ENCODE measurements at regions not wholly inside any gene's neighbourhood (a gene's known extent, or its start where the extent isn't known, plus 50 kb on each side); places are given as distances from the start of the nearest gene placed in this dataset.

GRCh38 chr1:199353906-199354305 is 673.6 kb upstream of the NR5A2 start:
- ATAC-seq (replicated peaks; ENCODE audit: extremely low read depth, poor library complexity, severe bottlenecking) = no peak
- Mint-ChIP-seq H3K36me3 (ENCODE audit: insufficient read depth) (no peaks in the 10 kb centered on the region), H3K27me3 (peaks cover 28% of the 10 kb centered on the region), H3K4me3 (no peak overlapping the region), H3K27ac (ENCODE audit: low read depth) (no peak overlapping the region), H3K4me1 (no peaks in the 10 kb centered on the region), H3K9me3 (peaks cover 7% of the 10 kb centered on the region)
- no peak for DNase-seq (ENCODE audit: low spot score in 2 of 2)

GRCh38 chr1:199356561-199356960 is 670.9 kb upstream of the NR5A2 start:
- peaks cover 17% of the 10 kb centered on the region for H3K27me3 Mint-ChIP-seq

GRCh38 chr1:199357599-199357998 is 669.9 kb upstream of the NR5A2 start:
- H3K27ac Mint-ChIP-seq (ENCODE audit: low read depth) = no peak overlapping the region
- no peaks in the 10 kb centered on the region for H3K4me1 Mint-ChIP-seq
- H3K27me3 Mint-ChIP-seq = peaks cover 17% of the 10 kb centered on the region
- no peaks in the 10 kb centered on the region for H3K36me3 Mint-ChIP-seq (ENCODE audit: insufficient read depth)
- ATAC-seq (replicated peaks; ENCODE audit: extremely low read depth, poor library complexity, severe bottlenecking) (no peak), DNase-seq (ENCODE audit: low spot score in 2 of 2) (no peak)
- H3K9me3 Mint-ChIP-seq = no peaks in the 10 kb centered on the region
- H3K4me3 Mint-ChIP-seq = no peak overlapping the region

More at GRCh38 chr1:199356561-199356960, 670.9 kb upstream of the NR5A2 start:
- DNase-seq (ENCODE audit: low spot score in 2 of 2) (no peak), ATAC-seq (replicated peaks; ENCODE audit: extremely low read depth, poor library complexity, severe bottlenecking) (no peak)
- H3K4me3 Mint-ChIP-seq = no peak overlapping the region
- H3K4me1 Mint-ChIP-seq = no peaks in the 10 kb centered on the region
- no peaks in the 10 kb centered on the region for H3K36me3 Mint-ChIP-seq (ENCODE audit: insufficient read depth)
- no peaks in the 10 kb centered on the region for H3K9me3 Mint-ChIP-seq
- no peak overlapping the region for H3K27ac Mint-ChIP-seq (ENCODE audit: low read depth)

- H3K27ac Mint-ChIP-seq (ENCODE audit: low read depth) = no peak overlapping the region
- H3K36me3 Mint-ChIP-seq (ENCODE audit: insufficient read depth) = no peaks in the 10 kb centered on the region
- no peaks in the 10 kb centered on the region for H3K4me1 Mint-ChIP-seq
- H3K9me3 Mint-ChIP-seq = no peaks in the 10 kb centered on the region
- ATAC-seq (replicated peaks; ENCODE audit: extremely low read depth, poor library complexity, severe bottlenecking) (no peak), DNase-seq (ENCODE audit: low spot score in 2 of 2) (no peak)
- H3K27me3 Mint-ChIP-seq = no peaks in the 10 kb centered on the region
- no peak overlapping the region for H3K4me3 Mint-ChIP-seq
Observed at GRCh38 chr1:199362996-199363395, 664.5 kb upstream of the NR5A2 start.

- no peak overlapping the region for H3K27ac Mint-ChIP-seq (ENCODE audit: low read depth)
- H3K4me1 Mint-ChIP-seq = no peaks in the 10 kb centered on the region
- peaks cover 18% of the 10 kb centered on the region for H3K27me3 Mint-ChIP-seq
- H3K4me3 Mint-ChIP-seq = no peak overlapping the region
- no peak for DNase-seq (ENCODE audit: low spot score in 2 of 2)
- H3K36me3 Mint-ChIP-seq (ENCODE audit: insufficient read depth) = peaks cover 2% of the 10 kb centered on the region
- no peak for ATAC-seq (replicated peaks; ENCODE audit: extremely low read depth, poor library complexity, severe bottlenecking)
- peaks cover 5% of the 10 kb centered on the region for H3K9me3 Mint-ChIP-seq
Observed at GRCh38 chr1:199373139-199373538, 654.4 kb upstream of the NR5A2 start.

- no peaks in the 10 kb centered on the region for H3K4me1 Mint-ChIP-seq
- no peak overlapping the region for H3K4me3 Mint-ChIP-seq
- DNase-seq (ENCODE audit: low spot score in 2 of 2) (no peak), ATAC-seq (replicated peaks; ENCODE audit: extremely low read depth, poor library complexity, severe bottlenecking) (no peak)
- H3K27ac Mint-ChIP-seq (ENCODE audit: low read depth) = no peak overlapping the region
- H3K27me3 Mint-ChIP-seq = no peaks in the 10 kb centered on the region
- H3K9me3 Mint-ChIP-seq = no peaks in the 10 kb centered on the region
- H3K36me3 Mint-ChIP-seq (ENCODE audit: insufficient read depth) = peaks cover 2% of the 10 kb centered on the region
Observed at GRCh38 chr1:199377211-199377610, 650.3 kb upstream of the NR5A2 start.

- Mint-ChIP-seq H3K27ac (ENCODE audit: low read depth) (no peak overlapping the region), H3K4me3 (no peak overlapping the region), H3K4me1 (no peaks in the 10 kb centered on the region), H3K27me3 (peaks cover 9% of the 10 kb centered on the region), H3K36me3 (ENCODE audit: insufficient read depth) (no peaks in the 10 kb centered on the region), H3K9me3 (no peaks in the 10 kb centered on the region)
- ATAC-seq (replicated peaks; ENCODE audit: extremely low read depth, poor library complexity, severe bottlenecking) = no peak
- DNase-seq (ENCODE audit: low spot score in 2 of 2) = no peak
Observed at GRCh38 chr1:199383793-199384192, 643.7 kb upstream of the NR5A2 start.

- peaks cover 41% of the 10 kb centered on the region for H3K27me3 Mint-ChIP-seq
- no peaks in the 10 kb centered on the region for H3K4me1 Mint-ChIP-seq
- H3K4me3 Mint-ChIP-seq = no peak overlapping the region
- no peak overlapping the region for H3K27ac Mint-ChIP-seq (ENCODE audit: low read depth)
- ATAC-seq (replicated peaks; ENCODE audit: extremely low read depth, poor library complexity, severe bottlenecking) = no peak
- no peaks in the 10 kb centered on the region for H3K36me3 Mint-ChIP-seq (ENCODE audit: insufficient read depth)
- DNase-seq (ENCODE audit: low spot score in 2 of 2) = no peak
- no peaks in the 10 kb centered on the region for H3K9me3 Mint-ChIP-seq
Observed at GRCh38 chr1:199394856-199395255, 632.7 kb upstream of the NR5A2 start.

- ATAC-seq (replicated peaks; ENCODE audit: extremely low read depth, poor library complexity, severe bottlenecking) (no peak), DNase-seq (ENCODE audit: low spot score in 2 of 2) (no peak)
- H3K36me3 Mint-ChIP-seq (ENCODE audit: insufficient read depth) = no peaks in the 10 kb centered on the region
- no peak overlapping the region for H3K27ac Mint-ChIP-seq (ENCODE audit: low read depth)
- H3K4me1 Mint-ChIP-seq = peaks cover 6% of the 10 kb centered on the region
- H3K4me3 Mint-ChIP-seq = no peak overlapping the region
- H3K27me3 Mint-ChIP-seq = peaks cover 45% of the 10 kb centered on the region
- no peaks in the 10 kb centered on the region for H3K9me3 Mint-ChIP-seq
Observed at GRCh38 chr1:199396456-199396855, 631.1 kb upstream of the NR5A2 start.

GRCh38 chr1:199399996-199400724 is 627.4 kb upstream of the NR5A2 start:
- H3K27me3 Mint-ChIP-seq = peaks cover 24% of the 10 kb centered on the region
- no peak overlapping the region for H3K27ac Mint-ChIP-seq (ENCODE audit: low read depth)
- H3K4me3 Mint-ChIP-seq = no peak overlapping the region

GRCh38 chr1:199403531-199404116 is 623.9 kb upstream of the NR5A2 start:
- Mint-ChIP-seq H3K4me3 (no peak overlapping the region), H3K4me1 (peaks cover 6% of the 10 kb centered on the region), H3K9me3 (no peaks in the 10 kb centered on the region), H3K36me3 (ENCODE audit: insufficient read depth) (no peaks in the 10 kb centered on the region), H3K27me3 (peaks cover 45% of the 10 kb centered on the region), H3K27ac (ENCODE audit: low read depth) (no peak overlapping the region)
- DNase-seq (ENCODE audit: low spot score in 2 of 2) = no peak
- ATAC-seq (replicated peaks; ENCODE audit: extremely low read depth, poor library complexity, severe bottlenecking) = no peak

More at GRCh38 chr1:199399996-199400724, 627.4 kb upstream of the NR5A2 start:
- Mint-ChIP-seq H3K4me1 (peaks cover 6% of the 10 kb centered on the region), H3K9me3 (no peaks in the 10 kb centered on the region), H3K36me3 (ENCODE audit: insufficient read depth) (no peaks in the 10 kb centered on the region)
- DNase-seq (ENCODE audit: low spot score in 2 of 2) = no peak
- no peak for ATAC-seq (replicated peaks; ENCODE audit: extremely low read depth, poor library complexity, severe bottlenecking)

- ATAC-seq (replicated peaks; ENCODE audit: extremely low read depth, poor library complexity, severe bottlenecking) = no peak
- Mint-ChIP-seq H3K36me3 (ENCODE audit: insufficient read depth) (no peaks in the 10 kb centered on the region), H3K27me3 (peaks cover 45% of the 10 kb centered on the region), H3K4me3 (no peak overlapping the region), H3K27ac (ENCODE audit: low read depth) (no peak overlapping the region), H3K9me3 (no peaks in the 10 kb centered on the region), H3K4me1 (peaks cover 6% of the 10 kb centered on the region)
- DNase-seq (ENCODE audit: low spot score in 2 of 2) = no peak
Observed at GRCh38 chr1:199404191-199404590, 623.3 kb upstream of the NR5A2 start.

GRCh38 chr1:199404976-199405375 is 622.5 kb upstream of the NR5A2 start:
- DNase-seq (ENCODE audit: low spot score in 2 of 2) = no peak
- H3K36me3 Mint-ChIP-seq (ENCODE audit: insufficient read depth) = no peaks in the 10 kb centered on the region
- H3K27me3 Mint-ChIP-seq = peaks cover 47% of the 10 kb centered on the region
- peaks cover 6% of the 10 kb centered on the region for H3K4me1 Mint-ChIP-seq
- no peak for ATAC-seq (replicated peaks; ENCODE audit: extremely low read depth, poor library complexity, severe bottlenecking)
- H3K9me3 Mint-ChIP-seq = no peaks in the 10 kb centered on the region
- no peak overlapping the region for H3K4me3 Mint-ChIP-seq
- H3K27ac Mint-ChIP-seq (ENCODE audit: low read depth) = no peak overlapping the region
